ENCODE measurements at regions not wholly inside any gene's neighbourhood (a gene's known extent, or its start where the extent isn't known, plus 50 kb on each side); places are given as distances from the start of the nearest gene placed in this dataset.

DNA sequence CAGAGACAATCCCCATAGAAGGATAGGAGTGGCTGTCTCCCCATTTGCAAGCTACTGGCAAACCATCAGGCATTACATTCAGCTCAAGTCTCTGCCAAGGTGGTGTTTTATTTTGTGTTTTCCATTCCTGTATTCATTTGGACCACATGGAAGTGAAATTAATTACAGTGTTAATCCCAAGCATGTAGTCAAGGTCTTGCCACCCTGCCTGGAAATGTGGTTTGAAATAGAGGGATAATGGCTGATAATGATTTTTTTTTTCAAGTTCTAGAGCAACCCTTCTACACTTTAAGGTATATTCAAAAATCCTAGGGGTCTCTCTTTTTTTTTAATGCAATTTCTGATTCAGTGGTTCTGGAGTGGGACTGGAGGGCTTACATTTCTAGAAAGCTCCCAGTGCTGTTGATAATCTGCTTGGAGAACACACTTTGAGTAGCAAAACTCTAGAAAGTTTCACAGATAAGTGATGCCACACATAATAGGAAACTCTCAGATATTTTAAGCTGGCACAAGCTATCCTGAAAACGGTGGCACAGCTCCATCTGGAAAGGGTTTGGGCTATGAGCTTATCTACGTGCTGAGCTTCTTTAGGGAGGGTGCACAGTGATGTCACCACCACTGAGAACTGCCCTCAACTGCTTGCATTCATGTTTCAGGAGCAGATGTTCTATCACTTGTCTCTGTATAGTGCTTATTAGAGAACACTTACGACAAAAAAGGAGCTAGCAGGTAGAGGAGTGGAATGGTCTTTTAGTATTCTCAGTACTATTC is 140.1 kb upstream of the IL12A start:
- DNase-seq: no peak
- TF ChIP-seq, protein P1, sequence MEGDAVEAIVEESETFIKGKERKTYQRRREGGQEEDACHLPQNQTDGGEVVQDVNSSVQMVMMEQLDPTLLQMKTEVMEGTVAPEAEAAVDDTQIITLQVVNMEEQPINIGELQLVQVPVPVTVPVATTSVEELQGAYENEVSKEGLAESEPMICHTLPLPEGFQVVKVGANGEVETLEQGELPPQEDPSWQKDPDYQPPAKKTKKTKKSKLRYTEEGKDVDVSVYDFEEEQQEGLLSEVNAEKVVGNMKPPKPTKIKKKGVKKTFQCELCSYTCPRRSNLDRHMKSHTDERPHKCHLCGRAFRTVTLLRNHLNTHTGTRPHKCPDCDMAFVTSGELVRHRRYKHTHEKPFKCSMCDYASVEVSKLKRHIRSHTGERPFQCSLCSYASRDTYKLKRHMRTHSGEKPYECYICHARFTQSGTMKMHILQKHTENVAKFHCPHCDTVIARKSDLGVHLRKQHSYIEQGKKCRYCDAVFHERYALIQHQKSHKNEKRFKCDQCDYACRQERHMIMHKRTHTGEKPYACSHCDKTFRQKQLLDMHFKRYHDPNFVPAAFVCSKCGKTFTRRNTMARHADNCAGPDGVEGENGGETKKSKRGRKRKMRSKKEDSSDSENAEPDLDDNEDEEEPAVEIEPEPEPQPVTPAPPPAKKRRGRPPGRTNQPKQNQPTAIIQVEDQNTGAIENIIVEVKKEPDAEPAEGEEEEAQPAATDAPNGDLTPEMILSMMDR (IDR thresholded peaks at IDR 0.05; ENCODE audit: partially characterized antibody, unreplicated experiment): no peak
- H3K27ac Mint-ChIP-seq (ENCODE audit: unreplicated experiment): peak overlapping the region; percentile 48
- H3K9me3 Mint-ChIP-seq (ENCODE audit: unreplicated experiment): peaks cover 8% of the 10 kb centered on the region
- H3K4me1 Mint-ChIP-seq (ENCODE audit: low read depth, unreplicated experiment): peaks cover 65% of the 10 kb centered on the region
- peaks cover 5% of the 10 kb centered on the region for H3K36me3 Mint-ChIP-seq (ENCODE audit: unreplicated experiment)
- H3K27me3 Mint-ChIP-seq (ENCODE audit: unreplicated experiment): peaks cover 2% of the 10 kb centered on the region
- no peak overlapping the region for H3K4me3 Mint-ChIP-seq (ENCODE audit: unreplicated experiment)

DNA sequence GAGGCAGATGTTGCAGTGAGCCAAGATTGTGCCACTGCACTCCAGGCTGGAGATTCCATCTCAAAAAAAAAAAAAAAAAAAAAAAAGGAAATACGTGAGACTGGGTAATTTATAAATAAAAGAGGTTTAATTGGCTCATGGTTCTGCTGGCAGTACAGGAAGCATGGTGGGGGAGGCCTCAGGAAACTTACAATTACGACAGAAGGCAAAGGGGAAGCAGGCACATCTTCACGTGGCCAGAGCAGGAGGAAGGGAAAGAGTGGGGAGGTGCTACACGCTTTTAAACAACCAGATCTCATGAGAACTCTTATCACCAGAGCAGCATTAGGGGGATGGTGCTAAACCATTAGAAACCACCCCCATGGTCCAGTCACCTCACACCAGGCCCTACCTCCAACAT is 138.2 kb upstream of the IL12A start:
- Mint-ChIP-seq H3K4me3 (ENCODE audit: unreplicated experiment) (peak overlapping the region; percentile 14), H3K27ac (ENCODE audit: unreplicated experiment) (no peak overlapping the region), H3K4me1 (ENCODE audit: low read depth, unreplicated experiment) (peaks cover 68% of the 10 kb centered on the region), H3K36me3 (ENCODE audit: unreplicated experiment) (peaks cover 5% of the 10 kb centered on the region), H3K9me3 (ENCODE audit: unreplicated experiment) (peaks cover 11% of the 10 kb centered on the region), H3K27me3 (ENCODE audit: unreplicated experiment) (peaks cover 2% of the 10 kb centered on the region)
- TF ChIP-seq, protein P1 (IDR thresholded peaks at IDR 0.05; ENCODE audit: partially characterized antibody, unreplicated experiment): no peak
- no peak for DNase-seq

DNA sequence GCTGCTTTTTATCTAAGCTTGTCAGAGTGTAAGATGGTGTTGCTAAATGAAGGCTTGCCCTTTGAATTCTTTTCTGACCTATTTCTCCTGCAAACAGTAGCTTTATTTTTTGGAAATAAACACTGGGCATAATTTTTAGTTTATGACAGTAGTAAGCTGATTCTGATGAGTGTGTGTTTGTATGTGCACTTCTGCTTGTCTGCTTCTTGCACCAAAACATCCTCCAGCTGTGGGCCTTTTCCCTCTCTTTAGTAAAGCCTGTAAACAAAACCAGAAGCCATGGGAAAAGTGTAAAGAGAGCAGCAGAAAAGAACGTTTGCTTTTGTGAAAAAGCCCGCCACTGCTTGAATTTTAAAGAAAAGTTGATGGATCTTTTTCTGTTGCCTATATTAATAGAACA is 136.4 kb upstream of the IL12A start:
- Mint-ChIP-seq H3K27me3 (ENCODE audit: unreplicated experiment) (peaks cover 14% of the 10 kb centered on the region), H3K9me3 (ENCODE audit: unreplicated experiment) (peaks cover 21% of the 10 kb centered on the region), H3K36me3 (ENCODE audit: unreplicated experiment) (peaks cover 5% of the 10 kb centered on the region), H3K4me3 (ENCODE audit: unreplicated experiment) (peak overlapping the region; percentile 84), H3K4me1 (ENCODE audit: low read depth, unreplicated experiment) (peaks cover 71% of the 10 kb centered on the region), H3K27ac (ENCODE audit: unreplicated experiment) (peak overlapping the region; percentile 90)
- TF ChIP-seq, protein P1 (IDR thresholded peaks at IDR 0.05; ENCODE audit: partially characterized antibody, unreplicated experiment): no peak
- no peak for DNase-seq

DNA sequence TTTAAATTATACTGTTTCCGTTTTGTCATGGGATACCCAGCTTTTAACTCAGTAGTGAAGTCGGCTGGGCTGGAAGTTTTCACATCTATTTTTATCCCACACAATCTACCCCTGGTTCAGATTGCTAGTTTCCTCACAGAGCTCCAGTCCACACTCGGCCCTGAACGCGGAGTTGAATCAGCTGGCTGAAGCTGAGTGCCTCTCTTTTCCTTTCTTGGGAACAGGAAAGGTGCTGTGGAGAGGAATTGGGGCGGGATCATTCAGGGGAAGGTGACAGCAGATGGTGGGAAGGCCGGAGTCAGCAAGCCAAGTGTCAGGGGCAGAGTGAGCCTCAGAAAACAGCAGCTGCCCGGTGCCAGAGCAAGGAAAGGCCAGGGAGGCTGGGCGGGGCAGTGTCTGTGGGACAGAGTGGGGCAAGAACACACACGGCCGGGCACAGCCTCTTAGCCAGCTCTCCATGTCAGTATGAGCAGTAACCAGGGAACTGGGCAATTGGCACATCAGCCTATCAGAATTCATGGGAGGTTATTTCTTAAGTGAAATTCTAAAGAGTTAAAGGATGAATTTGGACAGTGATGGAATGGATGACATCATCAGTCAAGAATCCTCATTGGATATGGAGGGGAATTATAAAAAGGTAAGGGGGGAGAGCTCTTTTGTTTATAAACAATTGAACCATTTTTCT is 135.7 kb upstream of the IL12A start:
- H3K4me3 Mint-ChIP-seq (ENCODE audit: unreplicated experiment): peak overlapping the region; percentile 84
- DNase-seq: peak; percentile 64
- peaks cover 14% of the 10 kb centered on the region for H3K27me3 Mint-ChIP-seq (ENCODE audit: unreplicated experiment)
- TF ChIP-seq, protein P1 (IDR thresholded peaks at IDR 0.05; ENCODE audit: partially characterized antibody, unreplicated experiment): no peak
- H3K27ac Mint-ChIP-seq (ENCODE audit: unreplicated experiment): peak overlapping the region; percentile 90
- H3K4me1 Mint-ChIP-seq (ENCODE audit: low read depth, unreplicated experiment): peaks cover 70% of the 10 kb centered on the region
- peaks cover 21% of the 10 kb centered on the region for H3K9me3 Mint-ChIP-seq (ENCODE audit: unreplicated experiment)
- H3K36me3 Mint-ChIP-seq (ENCODE audit: unreplicated experiment): peaks cover 2% of the 10 kb centered on the region

DNA sequence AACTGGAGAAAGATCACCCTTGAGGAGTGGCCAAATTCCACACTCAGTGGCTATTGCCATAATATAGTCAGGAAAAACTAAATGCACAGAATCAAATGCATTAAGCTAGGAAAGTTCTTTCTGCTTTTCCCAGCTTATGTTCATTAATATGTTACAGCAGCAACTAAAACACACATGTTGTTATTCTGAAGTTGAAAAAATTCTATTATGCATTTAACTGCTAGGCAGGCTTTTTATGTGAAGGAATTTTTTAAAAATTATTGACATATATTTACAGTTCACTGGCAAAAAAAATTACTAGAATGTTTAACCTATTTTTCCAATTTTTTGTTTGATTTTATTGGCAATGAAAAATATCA is 135.2 kb upstream of the IL12A start:
- Mint-ChIP-seq H3K27ac (ENCODE audit: unreplicated experiment) (peak overlapping the region; percentile 90), H3K4me3 (ENCODE audit: unreplicated experiment) (peak overlapping the region; percentile 84), H3K4me1 (ENCODE audit: low read depth, unreplicated experiment) (peaks cover 70% of the 10 kb centered on the region), H3K9me3 (ENCODE audit: unreplicated experiment) (peaks cover 21% of the 10 kb centered on the region), H3K27me3 (ENCODE audit: unreplicated experiment) (peaks cover 14% of the 10 kb centered on the region), H3K36me3 (ENCODE audit: unreplicated experiment) (no peaks in the 10 kb centered on the region)
- TF ChIP-seq, protein P1 (IDR thresholded peaks at IDR 0.05; ENCODE audit: partially characterized antibody, unreplicated experiment): no peak
- DNase-seq: no peak
